GM18498 (cell line): ENCODE measurements at regions not wholly inside any gene's neighbourhood (a gene's known extent, or its start where the extent isn't known, plus 50 kb on each side); places are given as distances from the start of the nearest gene placed in this dataset.
"Not testable (repeated sequence)": the region's sequence is repeated elsewhere in the genome, so short reads cannot be mapped to it uniquely, and the experiment has no call there.

Experiments
- ATAC-seq: cut with Tn5 transposase; IDR thresholded peaks from one replicate; pipeline ENCODE4 v1.9.1; 2021; ENCODE audit warnings: mild to moderate bottlenecking, moderate library complexity; ENCODE audit not compliant: unreplicated experiment

DNA sequence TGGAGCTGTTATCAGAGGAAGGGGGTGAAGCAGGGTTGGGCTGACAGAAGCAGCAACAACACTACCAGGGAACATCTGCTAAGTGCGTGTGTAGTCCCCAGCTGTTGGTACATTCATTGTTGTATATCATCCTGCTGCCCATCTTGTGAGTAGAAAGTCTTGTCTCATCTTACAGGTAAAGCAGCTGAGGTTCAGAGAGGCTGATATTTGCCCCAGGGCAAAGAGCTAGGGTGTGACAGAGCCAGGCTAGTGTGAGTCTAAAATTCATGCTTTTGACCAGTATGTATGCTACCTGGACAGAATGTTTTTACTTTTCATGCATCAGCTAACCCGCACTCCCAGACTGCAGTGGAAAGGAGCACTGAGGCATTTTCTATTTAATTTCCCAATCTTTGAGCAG is 221.6 kb downstream of the STK31 start:
- no peak for ATAC-seq

DNA sequence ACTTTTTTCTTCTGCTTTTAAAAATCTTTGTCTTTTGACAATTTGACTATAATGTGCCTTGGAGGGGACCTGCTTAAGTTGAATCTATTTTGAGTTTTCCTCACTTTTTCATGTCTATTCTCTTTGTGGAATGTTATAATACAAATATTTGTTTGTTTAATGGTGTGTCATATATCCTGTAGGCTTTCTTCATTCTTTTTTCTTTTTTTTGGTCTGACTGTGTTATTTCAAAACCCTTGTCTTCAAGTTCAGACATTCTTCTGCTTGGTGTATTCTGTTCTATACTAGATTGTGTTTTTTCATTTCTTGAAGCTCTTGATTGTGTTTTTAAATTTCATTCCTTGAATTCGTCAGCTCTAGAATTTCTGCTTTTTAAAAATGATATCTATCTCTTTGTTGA is 228.2 kb downstream of the STK31 start:
- no peak for ATAC-seq

- peak; percentile 86 for ATAC-seq
These were observed 229.0 kb downstream of the STK31 start for GRCh38 chr7:23938937-23939552.

GRCh38 chr7:23939747-23940146 is 229.7 kb downstream of the STK31 start:
- not testable (repeated sequence) for ATAC-seq

GRCh38 chr7:23941551-23941950 is 231.5 kb downstream of the STK31 start:
- ATAC-seq = no peak

- no peak for ATAC-seq
These were observed 232.0 kb downstream of the STK31 start for GRCh38 chr7:23942032-23942431.

GRCh38 chr7:23944131-23944530 is 234.1 kb downstream of the STK31 start:
- no peak for ATAC-seq

- ATAC-seq = no peak
These were observed 235.5 kb downstream of the STK31 start for GRCh38 chr7:23945472-23945871.

- ATAC-seq = no peak
These were observed 245.1 kb downstream of the STK31 start for GRCh38 chr7:23955145-23955544.

DNA sequence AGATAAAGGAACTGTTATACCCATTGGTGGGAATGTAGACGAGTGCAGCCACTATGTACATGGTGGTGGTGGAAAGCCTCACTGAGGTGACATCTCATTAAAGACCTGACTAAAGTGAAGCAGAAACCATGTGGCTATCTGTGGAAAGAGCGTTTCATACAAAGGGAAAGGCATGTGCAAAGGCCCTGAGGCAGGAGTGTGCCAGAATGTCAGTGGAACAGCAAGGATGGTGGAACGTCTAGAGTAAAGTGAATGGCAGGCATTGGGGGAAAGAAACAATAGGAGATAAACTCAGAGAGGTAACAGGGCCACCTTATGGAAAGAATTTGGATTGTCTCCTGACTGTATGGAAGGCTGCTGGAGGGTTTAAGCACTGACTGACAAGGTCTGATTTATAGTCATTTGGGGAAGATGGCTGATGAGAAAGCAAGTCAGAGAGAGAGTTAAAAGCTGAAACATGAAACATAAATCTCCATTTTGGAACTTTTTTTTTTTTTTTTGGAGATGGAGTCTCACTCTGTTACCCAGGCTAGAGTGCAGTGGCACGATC is 245.7 kb downstream of the STK31 start:
- ATAC-seq = no peak

DNA sequence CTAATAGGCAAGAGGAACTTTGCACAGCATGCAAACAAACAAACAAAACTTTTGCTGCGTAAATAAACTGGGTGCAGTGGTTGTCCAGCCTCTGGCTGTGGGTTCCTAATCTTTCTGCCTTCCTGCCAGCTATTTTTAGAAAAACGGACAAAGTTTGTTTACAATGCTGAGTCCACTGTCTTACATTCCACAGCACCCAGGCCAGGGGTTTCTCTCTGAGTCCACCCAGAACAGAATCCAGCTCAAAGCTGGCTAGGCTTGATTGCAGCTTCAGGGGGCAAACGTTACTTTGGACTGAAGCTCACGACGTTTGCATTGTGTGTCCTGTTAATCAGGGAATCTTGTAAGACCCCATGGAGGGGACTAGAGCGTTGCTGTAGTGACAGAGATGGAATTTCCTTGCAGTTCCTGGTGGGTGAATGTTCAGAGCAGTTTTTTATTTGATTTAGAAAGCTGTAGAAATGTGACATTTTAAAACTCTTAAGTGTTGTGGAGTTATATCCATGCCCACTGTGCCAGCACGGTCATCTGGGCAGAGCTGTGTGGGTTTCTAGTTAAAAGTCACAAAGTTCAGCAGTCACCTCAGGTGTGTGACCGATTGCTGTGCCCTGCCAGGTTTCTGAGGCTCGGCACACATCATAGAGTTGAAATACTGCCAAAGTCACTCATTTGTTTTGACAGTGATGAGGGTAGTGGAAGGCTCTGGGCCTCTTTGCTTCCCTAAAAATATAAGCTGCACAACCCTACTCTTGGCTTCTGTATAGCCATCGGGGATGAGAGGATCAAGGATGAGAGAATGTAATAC is 247.0 kb downstream of the STK31 start:
- ATAC-seq = no peak

DNA sequence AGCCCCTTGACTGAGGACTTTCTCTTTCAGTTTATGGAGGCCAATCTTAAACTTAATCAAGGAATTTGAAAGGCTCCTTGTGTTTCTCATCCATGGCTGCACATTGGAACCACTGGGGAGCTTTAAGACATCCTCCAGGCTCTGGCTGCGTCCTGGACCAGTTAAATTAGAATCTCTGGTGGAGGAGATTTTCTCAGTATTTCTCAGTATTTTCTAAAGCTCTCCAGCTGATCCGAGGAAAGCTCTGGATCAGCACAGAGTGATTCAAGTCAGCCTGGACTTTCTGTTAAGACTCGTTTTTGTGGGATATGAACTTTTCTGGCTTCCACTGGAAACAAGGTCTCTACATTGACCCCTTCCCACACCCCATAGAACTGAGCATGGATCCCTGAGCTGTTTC is 249.8 kb downstream of the STK31 start:
- no peak for ATAC-seq

DNA sequence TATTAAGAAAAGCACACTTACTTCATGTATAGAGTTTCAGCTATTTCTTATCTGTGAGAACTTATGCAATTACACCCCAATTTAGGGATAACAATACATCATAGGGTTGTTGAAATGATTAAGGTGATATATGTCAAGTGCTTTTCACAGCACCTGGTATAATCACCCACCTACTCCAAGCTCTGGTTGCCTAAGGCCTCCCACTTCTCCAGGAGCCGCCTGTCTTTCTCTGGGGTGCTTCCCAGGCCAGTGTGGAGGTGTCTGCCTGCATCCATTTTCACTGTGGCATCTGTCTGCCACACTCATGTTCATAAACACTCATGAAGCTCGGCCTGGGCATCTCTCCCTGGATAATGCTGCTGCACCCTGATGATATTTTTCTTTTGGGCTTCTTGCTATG is 250.3 kb downstream of the STK31 start:
- ATAC-seq = no peak

- no peak for ATAC-seq
These were observed 253.6 kb downstream of the STK31 start for GRCh38 chr7:23963461-23964165.

GRCh38 chr7:23964715-23965114 is 254.7 kb downstream of the STK31 start:
- ATAC-seq = no peak

- ATAC-seq = no peak
These were observed 255.3 kb downstream of the STK31 start for GRCh38 chr7:23965296-23965695.

- no peak for ATAC-seq
These were observed 256.9 kb downstream of the STK31 start for GRCh38 chr7:23966941-23967340.

DNA sequence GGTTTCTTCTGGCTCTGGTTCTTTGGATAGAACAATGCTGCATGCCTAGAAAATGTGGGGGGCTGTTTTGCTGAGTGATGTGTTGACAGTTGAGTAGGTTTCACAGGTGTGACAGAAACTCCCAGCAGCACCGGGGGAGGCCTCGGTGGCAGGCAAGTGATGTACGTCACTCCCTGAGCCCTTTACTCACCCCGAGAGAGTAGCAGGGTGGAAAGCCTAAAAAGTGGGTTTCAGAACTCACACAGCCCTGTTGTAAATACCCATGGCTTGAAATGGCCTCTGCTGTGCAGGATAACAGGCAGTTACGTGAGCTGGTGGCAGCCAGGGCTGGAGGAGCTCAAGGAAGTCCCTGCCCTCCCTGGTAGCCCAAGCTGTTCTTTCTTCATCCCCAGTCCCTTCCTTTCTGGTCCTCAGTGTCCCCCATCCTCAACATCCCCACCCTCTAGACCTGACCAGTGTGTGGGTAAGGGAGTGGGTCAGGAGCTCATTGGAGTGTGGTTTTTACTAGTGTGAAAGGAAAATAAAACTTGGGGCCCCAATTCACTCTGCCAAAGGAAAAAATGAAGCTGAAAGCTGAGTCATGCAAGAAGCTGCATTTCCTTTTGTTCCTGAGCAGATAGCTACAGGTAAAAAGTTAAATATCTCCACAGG is 258.1 kb downstream of the STK31 start:
- no peak for ATAC-seq

DNA sequence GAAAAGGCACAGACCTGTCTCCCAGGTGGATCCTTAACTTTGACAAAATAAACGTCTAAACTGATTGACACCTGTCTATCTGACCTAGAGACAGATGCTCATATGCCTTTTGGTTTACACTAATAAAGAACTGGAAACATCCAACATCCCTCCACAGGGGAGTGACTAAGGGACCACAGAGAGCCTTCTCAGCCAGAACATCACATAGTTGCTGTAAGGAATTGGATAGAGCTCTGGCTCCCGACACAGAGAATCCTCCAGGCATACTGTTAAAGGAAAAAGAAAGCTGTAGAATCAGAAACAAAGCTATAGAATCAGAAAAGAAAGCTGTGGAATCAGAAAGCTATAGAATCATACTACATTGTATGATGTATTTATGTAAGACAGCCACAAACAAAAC is 258.8 kb downstream of the STK31 start:
- ATAC-seq = no peak

DNA sequence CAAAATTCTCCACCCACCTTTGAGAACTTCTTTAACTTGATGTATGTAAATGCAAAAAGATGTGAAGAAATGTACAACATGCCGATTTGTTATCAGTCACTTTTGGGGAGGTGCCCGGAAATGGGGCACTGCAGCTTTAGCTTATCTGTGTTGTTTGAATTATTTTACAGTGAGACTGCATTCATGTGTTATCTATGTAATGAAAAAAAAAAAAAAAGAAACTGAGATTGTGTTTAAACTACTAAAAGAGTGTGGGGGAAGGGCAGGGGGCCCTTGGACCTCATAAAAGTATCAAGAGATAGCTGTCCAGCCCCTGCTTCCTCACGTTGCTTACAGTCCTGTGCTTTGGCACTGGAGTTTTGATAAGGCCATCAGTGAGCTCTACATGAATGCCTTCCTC is 259.4 kb downstream of the STK31 start:
- no peak for ATAC-seq

DNA sequence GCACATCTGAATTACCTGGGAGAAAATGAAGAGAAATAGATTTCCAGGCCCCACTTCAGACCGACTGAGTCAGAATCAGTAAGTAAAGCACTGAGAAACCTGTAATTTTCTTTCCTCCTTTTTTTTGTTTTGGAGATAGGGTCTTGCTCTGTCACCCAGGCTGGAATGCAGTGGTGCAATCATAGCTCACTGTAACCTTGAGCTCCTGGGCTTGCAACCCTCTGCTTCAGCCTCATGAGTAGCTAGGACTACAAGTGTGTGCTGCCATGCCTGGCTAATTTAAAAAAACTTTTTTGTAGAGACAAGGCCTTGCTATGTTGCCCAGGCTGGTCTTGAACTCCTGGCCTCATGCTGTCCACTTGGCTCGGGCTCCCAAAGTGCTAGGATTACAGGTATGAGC is 260.2 kb downstream of the STK31 start:
- no peak for ATAC-seq
